Suprapubic skin (tissue), 4 donors: ENCODE measurements at regions not wholly inside any gene's neighbourhood (a gene's known extent, or its start where the extent isn't known, plus 50 kb on each side); places are given as distances from the start of the nearest gene placed in this dataset.

Source experiments
- DNase-seq, 2 donors: peaks; one replicate each; pipeline ENCODE4 v3.0.0-alpha.2; 2019; ENCODE audit warnings: low spot score in 2 of 2
- H3K27ac ChIP-seq: fragments of 200-600 bp; sonication (generic); one replicate; pipeline ENCODE4 v1.5.1; 2019
- H3K27me3 ChIP-seq: fragments of 200-600 bp; sonication (generic); one replicate; pipeline ENCODE4 v1.5.1; 2019
- H3K36me3 ChIP-seq: fragments of 200-600 bp; sonication (generic); one replicate; pipeline ENCODE4 v1.5.1; 2019
- H3K4me1 ChIP-seq: fragments of 200-600 bp; sonication (generic); one replicate; pipeline ENCODE4 v1.5.1; 2019
- H3K4me3 ChIP-seq: fragments of 200-600 bp; sonication (generic); one replicate; pipeline ENCODE4 v1.5.1; 2019; ENCODE audit warnings: mild to moderate bottlenecking
- H3K9me3 ChIP-seq: fragments of 200-600 bp; sonication (generic); one replicate; pipeline ENCODE4 v1.5.1; 2019
- EP300 ChIP-seq: sonication (generic); formaldehyde crosslinking; IDR thresholded peaks from one replicate; pipeline ENCODE4 v1.6.1; 2017; ENCODE audit warnings: antibody characterized with exemption
- POLR2A ChIP-seq, 2 donors: fragments of 450-650 bp; IDR thresholded peaks; one replicate each; pipeline ENCODE4 v1.6.1; 2017; ENCODE audit warnings: antibody characterized with exemption in 2 of 2, mild to moderate bottlenecking in 2 of 2, moderate library complexity in 2 of 2
- POLR2AphosphoS5 ChIP-seq, 3 donors: sonication (generic); formaldehyde crosslinking; IDR thresholded peaks; one replicate each; pipeline ENCODE4 v1.6.1; 2017; ENCODE audit warnings: antibody characterized with exemption in 3 of 3
- WGBS: methylation state at CpG from one replicate; pipeline ENCODE4 v1.1.5; 2018; 5-methylcytosine and 5-hydroxymethylcytosine counted together
- TF ChIP-seq, protein P1 (sequence below), 2 donors: fragments of 200-600 bp in 1 of 2; fragments of 450-650 bp in 1 of 2; sonication (generic) in 1 of 2; IDR thresholded peaks; one replicate each; pipeline ENCODE4 v1.5.1; 2016 to 2019; ENCODE audit warnings: antibody characterized with exemption in 2 of 2, mild to moderate bottlenecking in 1 of 2, moderate library complexity in 1 of 2

DNA sequence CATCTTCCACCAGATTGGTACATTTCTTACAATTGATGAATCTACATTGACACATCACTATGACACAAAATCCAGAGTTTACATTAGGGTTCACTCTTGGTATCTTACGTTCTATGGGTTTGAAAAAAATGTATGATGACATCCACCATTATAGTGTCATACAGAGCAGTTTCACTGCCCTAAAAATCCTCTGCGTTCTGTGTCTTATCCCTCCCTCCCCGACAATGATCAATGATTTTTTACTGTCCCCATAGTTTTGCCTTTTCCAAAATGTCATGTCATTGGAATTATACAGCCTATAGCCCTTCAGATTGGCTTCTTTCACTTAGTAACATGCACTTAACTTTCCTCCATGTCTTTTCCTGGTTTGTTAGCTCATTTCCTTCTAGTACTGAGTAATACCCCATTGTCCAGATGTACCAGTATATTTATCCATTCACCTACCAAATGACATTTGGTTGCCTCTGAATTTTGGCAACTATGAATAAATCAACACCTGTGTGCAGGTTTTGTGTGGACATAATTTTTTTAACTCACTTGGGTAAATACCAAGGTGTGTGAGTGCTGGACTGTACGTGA lies 80.9 kb upstream of the CDC42BPA start:
- DNase-seq, result no peak
- WGBS, result 73% methylated on average over 4 of the region's 4 CpGs
- no peaks in the 10 kb centered on the region for H3K9me3 ChIP-seq
- H3K4me1 ChIP-seq, result no peaks in the 10 kb centered on the region
- H3K27ac ChIP-seq, result no peak overlapping the region
- no peak overlapping the region for H3K4me3 ChIP-seq
- TF ChIP-seq, protein P1, sequence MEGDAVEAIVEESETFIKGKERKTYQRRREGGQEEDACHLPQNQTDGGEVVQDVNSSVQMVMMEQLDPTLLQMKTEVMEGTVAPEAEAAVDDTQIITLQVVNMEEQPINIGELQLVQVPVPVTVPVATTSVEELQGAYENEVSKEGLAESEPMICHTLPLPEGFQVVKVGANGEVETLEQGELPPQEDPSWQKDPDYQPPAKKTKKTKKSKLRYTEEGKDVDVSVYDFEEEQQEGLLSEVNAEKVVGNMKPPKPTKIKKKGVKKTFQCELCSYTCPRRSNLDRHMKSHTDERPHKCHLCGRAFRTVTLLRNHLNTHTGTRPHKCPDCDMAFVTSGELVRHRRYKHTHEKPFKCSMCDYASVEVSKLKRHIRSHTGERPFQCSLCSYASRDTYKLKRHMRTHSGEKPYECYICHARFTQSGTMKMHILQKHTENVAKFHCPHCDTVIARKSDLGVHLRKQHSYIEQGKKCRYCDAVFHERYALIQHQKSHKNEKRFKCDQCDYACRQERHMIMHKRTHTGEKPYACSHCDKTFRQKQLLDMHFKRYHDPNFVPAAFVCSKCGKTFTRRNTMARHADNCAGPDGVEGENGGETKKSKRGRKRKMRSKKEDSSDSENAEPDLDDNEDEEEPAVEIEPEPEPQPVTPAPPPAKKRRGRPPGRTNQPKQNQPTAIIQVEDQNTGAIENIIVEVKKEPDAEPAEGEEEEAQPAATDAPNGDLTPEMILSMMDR (IDR thresholded peaks at IDR 0.05), result no peak
- TF ChIP-seq POLR2AphosphoS5 (IDR thresholded peaks at IDR 0.05) (no peak), POLR2A (IDR thresholded peaks at IDR 0.05) (no peak), EP300 (no peak)
- H3K36me3 ChIP-seq, result no peaks in the 10 kb centered on the region
- no peaks in the 10 kb centered on the region for H3K27me3 ChIP-seq

DNA sequence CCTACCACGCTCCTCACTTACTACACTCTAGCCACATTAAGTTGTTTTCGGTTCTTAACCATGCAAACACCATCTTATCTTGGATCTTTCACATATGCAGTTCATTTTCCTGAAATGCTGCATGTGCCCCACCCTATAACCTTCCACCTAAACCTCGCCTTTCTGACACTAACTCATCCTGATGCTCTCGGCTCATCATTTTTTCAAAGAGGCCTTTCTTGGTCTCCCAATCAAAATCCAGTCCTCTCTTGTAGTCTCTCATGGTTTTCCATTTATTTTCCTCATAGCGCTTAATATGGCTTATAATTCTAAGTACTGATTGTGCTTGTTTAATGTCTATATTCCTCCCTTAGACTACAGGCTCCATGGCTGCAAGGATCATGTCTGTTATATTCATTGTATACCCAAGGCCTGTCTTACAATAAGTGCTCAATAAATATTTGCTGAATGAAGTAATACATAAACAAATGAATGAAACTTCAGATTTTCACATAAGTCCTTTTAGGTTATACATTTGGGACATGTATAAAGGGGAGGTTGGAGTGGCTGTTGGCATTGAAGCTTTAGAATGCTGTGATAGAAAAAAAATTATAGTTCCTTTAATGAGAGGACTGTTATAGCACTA lies 79.2 kb upstream of the CDC42BPA start:
- Histone ChIP-seq H3K4me3 (no peak overlapping the region), H3K27me3 (no peaks in the 10 kb centered on the region), H3K9me3 (no peaks in the 10 kb centered on the region), H3K4me1 (no peaks in the 10 kb centered on the region), H3K36me3 (no peaks in the 10 kb centered on the region), H3K27ac (no peak overlapping the region)
- DNase-seq, result no peak
- WGBS, result 93% methylated on average over 5 of the region's 5 CpGs
- TF ChIP-seq POLR2A (IDR thresholded peaks at IDR 0.05) (no peak), EP300 (no peak), POLR2AphosphoS5 (IDR thresholded peaks at IDR 0.05) (no peak)
- TF ChIP-seq, protein P1 (IDR thresholded peaks at IDR 0.05), result no peak

DNA sequence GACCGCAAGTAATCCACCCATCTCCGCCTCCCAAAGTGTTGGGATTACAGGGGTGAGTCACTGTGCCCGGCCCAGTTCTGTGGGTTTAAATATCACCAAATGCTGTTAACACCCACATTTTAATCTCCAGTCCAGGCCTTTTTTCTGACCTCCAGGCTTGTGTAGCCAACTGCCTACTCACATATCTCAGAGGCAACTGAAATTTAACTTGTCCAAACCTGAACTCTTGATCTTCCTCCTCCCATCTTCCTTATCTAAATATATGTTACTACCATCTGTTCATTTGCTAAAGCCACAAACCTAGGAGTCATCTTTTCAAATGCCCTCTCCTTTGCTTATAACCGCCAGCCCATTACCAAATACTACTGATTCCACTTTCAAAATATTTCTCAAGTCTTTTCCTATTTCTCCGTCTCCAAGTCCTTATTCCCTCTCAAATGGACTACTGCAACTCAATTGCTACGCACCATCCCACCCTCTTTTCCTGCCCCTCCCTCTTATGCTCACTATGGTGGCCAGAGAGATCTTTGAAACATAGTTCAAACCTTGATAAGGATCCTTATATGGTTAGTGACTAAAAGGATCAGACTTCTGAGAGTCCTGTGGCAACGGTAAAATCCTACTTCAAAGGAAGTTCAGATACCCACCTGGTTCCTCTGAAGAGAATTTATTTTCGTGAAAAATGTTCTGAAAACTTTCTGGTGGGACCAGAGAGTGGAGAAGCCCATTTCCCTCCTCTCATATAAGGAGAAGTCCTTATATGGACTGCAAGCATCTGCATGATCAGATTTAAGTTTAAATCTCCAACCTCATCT lies 78.5 kb upstream of the CDC42BPA start:
- Histone ChIP-seq H3K27me3 (no peaks in the 10 kb centered on the region), H3K9me3 (no peaks in the 10 kb centered on the region), H3K27ac (no peak overlapping the region), H3K4me3 (no peak overlapping the region), H3K36me3 (no peaks in the 10 kb centered on the region), H3K4me1 (no peaks in the 10 kb centered on the region)
- 79% methylated on average over 8 of the region's 8 CpGs for WGBS
- TF ChIP-seq POLR2A (IDR thresholded peaks at IDR 0.05) (no peak), EP300 (no peak), POLR2AphosphoS5 (IDR thresholded peaks at IDR 0.05) (no peak)
- TF ChIP-seq, protein P1 (IDR thresholded peaks at IDR 0.05), result no peak
- no peak for DNase-seq

DNA sequence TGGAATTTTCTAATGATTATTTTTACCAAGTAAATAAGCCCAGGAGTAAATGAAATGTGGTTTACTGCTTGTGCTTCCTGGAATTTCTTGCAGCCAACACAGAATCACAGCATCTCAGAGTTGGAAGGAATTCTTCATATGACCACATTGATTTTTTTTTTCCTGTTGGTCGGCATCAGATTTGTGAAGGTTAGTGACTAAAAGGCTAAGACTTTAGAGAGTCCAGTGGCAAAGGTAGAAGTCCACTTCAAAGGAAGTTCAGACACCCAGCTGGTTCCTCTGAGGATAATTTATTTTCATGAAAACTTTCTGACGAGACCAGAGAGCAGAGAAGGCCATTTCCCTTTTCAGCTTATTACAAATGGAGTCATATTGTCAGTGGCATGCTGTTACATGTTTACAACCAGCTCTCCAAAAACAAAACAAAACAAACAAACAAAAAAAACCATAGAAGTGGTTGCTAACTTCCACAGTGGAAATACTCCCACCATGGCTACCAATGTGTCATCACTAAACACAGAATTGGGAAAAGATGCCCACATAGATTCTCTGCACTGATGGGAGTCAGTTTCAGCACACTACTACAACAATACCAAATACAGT lies 77.2 kb upstream of the CDC42BPA start:
- TF ChIP-seq, protein P1 (IDR thresholded peaks at IDR 0.05), result no peak
- TF ChIP-seq POLR2A (IDR thresholded peaks at IDR 0.05) (no peak), POLR2AphosphoS5 (IDR thresholded peaks at IDR 0.05) (no peak), EP300 (no peak)
- Histone ChIP-seq H3K9me3 (no peaks in the 10 kb centered on the region), H3K36me3 (no peaks in the 10 kb centered on the region), H3K27me3 (no peaks in the 10 kb centered on the region), H3K27ac (no peak overlapping the region), H3K4me1 (no peaks in the 10 kb centered on the region), H3K4me3 (no peak overlapping the region)
- 74% methylated on average over 2 of the region's 2 CpGs for WGBS
- DNase-seq, result no peak
